Omental fat pad (tissue), 3 donors: ENCODE measurements at regions not wholly inside any gene's neighbourhood (a gene's known extent, or its start where the extent isn't known, plus 50 kb on each side); places are given as distances from the start of the nearest gene placed in this dataset.
"Not testable (repeated sequence)": the region's sequence is repeated elsewhere in the genome, so short reads cannot be mapped to it uniquely, and the experiment has no call there.

Experiments used
- ATAC-seq: fragments of 150-250 bp; one replicate; pipeline ENCODE4 v1.9.1; 2016; ENCODE audit warnings: mild to moderate bottlenecking, moderate library complexity; ENCODE audit not compliant: low FRiP score
- DNase-seq: peaks from one replicate; pipeline ENCODE4 v3.0.0-alpha.2; 2019; ENCODE audit warnings: low spot score
- CTCF ChIP-seq, 3 donors: fragments of 450-650 bp; IDR thresholded peaks; one replicate each; pipeline ENCODE4 v1.5.1; 2016 to 2017; ENCODE audit warnings: antibody characterized with exemption in 3 of 3, mild to moderate bottlenecking in 3 of 3, moderate library complexity in 2 of 3

- no peak for DNase-seq
- TF ChIP-seq CTCF (IDR thresholded peaks at IDR 0.05) = no peak
Observed at GRCh38 chr3:5376761-5377160, 189.3 kb downstream of the EDEM1 start.

DNA sequence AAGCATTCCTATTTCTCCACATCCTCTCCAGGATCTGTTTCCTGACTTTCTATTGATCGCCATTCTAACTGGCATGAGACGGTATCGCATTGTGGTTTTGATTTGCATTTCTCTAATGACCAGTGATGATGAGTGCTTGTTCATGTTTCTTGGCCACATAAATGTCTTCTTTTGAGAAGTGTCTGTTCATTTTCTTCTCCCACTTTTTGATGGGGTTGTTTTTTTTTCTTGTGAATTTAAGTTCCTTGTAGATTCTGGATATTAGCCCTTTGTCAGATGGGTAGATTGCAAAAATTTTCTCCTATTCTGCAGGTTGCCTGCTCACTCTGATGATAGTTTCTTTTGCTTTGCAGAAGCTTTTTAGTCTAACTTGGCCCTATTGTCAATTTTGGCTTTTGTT, 191.8 kb downstream of the EDEM1 start:
- not testable (repeated sequence) for ATAC-seq, DNase-seq

More at GRCh38 chr3:5376761-5377160, 189.3 kb downstream of the EDEM1 start:
- ATAC-seq = no peak

DNA sequence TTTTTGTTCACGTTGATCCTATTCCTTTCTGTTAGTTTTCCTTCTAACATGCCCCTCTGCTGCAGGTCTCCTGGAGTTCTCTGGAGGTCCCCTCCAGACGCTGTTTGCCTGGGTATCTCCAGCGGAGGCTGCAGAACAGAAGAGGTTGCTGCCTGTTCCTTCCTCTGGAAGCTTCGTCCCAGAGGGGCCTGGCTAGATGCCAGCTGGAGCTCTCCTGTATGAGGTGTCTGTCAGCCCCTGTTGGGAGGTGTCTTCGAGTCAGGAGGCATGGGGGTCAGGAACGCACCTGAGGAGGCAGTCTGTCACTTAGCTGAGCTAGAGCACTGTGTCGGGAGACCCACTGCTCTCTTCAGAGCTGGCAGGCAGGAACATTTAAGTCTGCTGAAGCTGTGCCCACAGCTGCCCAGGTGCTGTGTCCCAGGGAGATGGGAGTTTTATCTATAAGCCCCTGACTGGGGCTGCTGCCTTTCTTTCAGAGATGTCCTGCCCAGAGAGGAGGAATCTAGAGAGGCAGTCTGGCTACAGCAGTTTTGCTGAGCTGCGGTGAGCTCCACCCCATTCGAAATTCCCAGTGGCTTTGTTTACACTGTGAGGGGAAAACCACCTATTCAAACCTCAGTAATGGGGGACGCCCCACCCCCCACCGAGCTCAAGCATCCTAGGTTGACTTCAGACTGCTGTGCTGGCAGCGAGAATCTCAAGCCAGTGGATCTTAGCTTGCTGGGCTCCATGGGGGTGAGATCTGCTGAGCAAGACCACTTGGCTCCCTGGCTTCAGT, 196.2 kb downstream of the EDEM1 start:
- not testable (repeated sequence) for ATAC-seq, DNase-seq

DNA sequence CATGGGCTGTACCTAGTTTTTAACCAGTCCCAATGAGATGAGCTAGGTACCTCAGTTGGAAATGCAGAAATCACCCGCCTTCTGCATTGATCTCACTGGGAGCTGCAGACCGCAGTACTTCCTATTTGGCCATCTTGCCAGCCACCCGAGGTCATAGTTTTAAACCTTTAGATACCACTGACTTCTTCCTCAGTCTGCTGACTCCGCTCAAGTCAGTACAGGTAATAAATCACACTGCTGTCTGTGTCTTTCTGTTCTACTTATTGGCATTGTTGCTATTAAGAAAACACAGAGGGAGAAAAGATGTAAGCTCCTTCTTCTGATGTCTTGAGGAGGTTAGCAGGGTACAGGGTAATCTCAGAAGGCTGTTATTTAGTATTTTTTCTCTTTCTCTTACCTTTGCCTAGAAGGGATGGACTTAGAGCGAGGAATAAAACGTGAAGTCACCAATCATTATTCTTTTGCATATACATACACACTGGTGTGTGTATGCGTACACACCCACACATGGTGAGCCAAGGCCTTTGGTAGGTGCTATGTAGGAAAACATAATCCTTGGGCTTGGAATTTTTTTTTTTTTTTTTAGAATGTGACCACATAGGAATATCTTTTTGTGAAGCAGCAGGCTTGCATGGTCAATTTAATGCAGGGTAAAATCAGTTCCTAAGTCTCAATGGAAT, 197.2 kb downstream of the EDEM1 start:
- DNase-seq (no peak), ATAC-seq (no peak)
- TF ChIP-seq CTCF (IDR thresholded peaks at IDR 0.05) = no peak

- DNase-seq (no peak), ATAC-seq (no peak)
- TF ChIP-seq CTCF (IDR thresholded peaks at IDR 0.05) = no peak
Observed at GRCh38 chr3:5388091-5388490, 200.6 kb downstream of the EDEM1 start.

DNA sequence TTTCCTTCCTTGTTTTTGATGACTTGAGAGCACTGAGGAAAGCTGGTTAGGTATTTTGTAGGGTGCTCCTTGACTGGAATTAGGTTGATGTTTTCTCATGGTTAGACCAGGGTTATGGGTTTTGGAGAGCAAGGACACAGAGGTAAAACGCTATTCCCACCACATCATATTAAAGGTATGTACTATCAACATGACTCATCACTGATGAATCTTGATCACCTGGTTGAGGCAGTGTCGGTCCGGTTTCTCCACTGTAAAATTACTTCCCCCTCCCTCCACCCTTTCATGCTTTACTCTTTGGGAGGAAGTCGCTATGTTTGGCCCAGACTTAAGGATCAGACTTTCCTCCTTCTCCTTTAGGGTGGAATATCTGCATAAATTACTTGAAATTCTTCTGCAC, 201.6 kb downstream of the EDEM1 start:
- no peak for DNase-seq
- no peak for TF ChIP-seq CTCF (IDR thresholded peaks at IDR 0.05)
- no peak for ATAC-seq

GRCh38 chr3:5390221-5390620, 202.7 kb downstream of the EDEM1 start:
- DNase-seq (no peak), ATAC-seq (no peak)
- no peak for TF ChIP-seq CTCF (IDR thresholded peaks at IDR 0.05)
